Pons (tissue), 1 donor: ENCODE measurements at regions not wholly inside any gene's neighbourhood (a gene's known extent, or its start where the extent isn't known, plus 50 kb on each side); places are given as distances from the start of the nearest gene placed in this dataset.
"Not testable (repeated sequence)": the region's sequence is repeated elsewhere in the genome, so short reads cannot be mapped to it uniquely, and the experiment has no call there.

ENCODE experiments used
- DNase-seq: peaks from one replicate; pipeline ENCODE4 v3.0.0-alpha.2; 2016; ENCODE audit warnings: low spot score

DNA sequence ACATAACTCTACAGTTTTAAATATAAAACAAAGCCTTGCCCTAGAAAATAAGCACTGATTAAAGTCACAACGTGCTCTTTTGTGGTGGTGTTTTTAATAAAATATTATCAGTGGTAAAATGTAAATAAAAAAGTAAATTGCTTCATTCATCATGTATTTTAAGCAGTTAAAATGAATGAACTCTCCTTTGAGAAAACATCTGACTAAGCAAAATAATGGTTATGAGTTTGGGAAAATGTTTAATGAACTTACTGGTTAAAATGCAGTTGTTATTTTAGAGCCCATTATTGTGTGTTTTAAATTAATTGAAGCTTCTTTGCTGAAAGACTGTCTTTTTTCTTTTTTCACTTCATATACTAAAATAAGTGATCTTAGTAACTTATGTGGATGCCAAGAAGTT lies 1007.5 kb upstream of the ARRDC3 start:
- DNase-seq: no peak

DNA sequence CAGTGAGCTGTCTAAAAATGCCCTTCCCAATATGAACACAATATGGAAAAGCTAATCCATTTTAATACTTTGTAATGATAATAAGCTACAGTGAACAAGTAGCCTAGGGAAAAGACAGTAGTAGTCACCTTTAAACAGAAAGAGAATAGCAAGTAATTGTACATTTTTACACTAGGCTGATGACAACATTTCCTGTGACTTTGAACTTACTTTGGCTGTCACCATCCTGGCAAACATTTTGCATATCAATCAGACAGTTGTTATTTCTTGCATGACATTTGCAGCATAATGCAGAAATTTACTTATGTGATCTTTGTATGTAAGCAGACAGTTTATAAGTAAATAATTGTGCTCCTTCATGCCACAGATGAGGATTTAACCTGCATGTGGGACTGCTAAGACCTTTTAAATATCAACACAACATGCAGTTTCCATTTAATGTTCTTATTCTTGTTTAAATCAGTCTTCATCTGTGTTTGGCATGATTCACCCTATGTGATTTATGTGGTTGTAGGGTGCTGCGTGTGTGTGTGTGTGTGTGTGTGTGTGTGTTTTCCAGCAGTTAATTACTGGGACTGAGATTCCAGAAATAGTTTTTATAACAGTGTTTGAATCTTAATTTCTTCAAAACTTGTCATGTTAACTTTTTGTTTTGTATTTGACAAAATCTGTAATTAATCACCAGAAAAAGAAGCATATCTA lies 997.1 kb upstream of the ARRDC3 start:
- no peak for DNase-seq

DNA sequence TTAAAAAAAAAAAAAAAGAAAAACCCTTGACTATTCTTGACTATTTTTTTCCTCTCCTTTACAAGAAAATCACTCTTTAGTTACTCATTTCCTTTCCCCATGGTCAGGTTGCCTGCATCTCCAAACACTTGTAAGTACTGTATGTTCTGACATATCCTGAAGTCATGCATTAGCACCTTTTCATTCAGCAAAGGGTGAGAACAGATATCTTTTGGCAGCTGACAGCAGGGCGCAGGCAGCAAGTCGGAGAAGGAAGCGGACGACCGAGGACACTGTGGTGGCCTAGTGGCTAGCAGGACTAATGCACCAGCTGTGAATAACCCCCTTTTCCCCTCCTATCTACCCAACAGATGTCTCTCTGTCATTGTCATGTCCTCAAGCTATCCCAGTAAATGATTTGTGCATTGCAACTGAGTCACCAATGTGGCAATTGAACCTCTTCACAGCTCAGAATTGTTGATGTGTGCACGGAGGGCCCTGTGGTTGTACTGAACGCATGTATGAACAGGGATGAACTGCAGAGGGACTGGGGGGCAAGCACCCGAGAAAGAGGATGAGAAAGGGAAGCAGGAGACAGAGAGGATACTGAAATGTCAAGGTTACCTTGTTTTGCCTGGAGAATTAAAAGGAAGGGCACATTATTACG lies 996.0 kb upstream of the ARRDC3 start:
- no peak for DNase-seq

DNA sequence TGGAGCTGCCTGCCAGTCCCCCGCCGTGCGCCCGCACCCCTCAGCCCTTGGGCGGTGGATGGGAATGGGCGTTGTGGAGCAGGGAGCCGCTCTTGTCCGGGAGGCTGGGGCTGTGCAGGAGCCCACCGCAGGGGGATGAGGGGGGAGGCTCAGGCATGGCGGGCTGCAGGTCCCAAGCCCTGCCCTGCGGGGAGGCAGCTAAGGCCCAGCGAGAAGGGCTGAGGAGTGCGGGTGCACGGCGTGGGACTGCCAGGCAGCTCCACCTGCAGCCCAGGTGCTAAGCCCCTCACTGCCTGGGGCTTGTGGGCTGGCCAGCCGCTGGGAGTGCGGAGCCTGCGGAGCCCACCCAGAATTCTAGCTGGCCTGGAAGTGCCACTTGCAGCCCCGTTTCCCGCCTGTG lies 991.7 kb upstream of the ARRDC3 start:
- no peak for DNase-seq

DNA sequence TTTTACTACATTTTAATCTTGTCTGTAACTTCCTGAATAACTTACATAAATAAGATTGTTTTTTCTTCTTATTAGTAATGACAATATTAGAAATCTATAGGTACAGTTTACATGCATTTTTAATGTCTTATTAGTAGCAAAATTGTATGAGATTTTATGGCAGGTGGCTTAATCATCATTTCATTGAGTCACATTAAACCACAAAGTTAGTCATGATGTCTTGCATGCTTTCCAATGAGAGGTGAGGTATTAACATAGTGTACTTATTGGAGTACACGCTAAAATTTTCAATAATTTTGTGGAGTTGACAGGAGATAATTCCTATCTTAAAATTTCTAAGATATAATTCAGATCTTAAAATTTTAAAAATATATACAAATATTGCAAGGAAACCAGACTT lies 989.6 kb upstream of the ARRDC3 start:
- DNase-seq: no peak

DNA sequence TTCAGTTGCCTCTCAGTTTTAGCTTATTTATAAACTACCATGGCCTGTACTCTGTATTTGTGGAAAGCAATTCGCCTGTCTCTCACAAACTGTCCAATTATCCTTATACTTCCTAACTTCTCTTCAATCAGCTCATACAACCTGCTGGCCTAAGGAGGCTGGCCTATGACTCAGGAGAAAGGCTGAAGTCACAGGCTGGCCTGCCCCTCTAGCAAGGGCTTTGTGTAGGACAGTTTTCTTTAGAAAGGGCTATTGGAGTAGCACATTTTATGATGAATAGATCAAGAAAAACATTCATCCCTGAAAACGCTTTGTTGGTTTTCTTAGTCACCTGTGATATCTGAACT lies 988.7 kb upstream of the ARRDC3 start:
- no peak for DNase-seq

DNA sequence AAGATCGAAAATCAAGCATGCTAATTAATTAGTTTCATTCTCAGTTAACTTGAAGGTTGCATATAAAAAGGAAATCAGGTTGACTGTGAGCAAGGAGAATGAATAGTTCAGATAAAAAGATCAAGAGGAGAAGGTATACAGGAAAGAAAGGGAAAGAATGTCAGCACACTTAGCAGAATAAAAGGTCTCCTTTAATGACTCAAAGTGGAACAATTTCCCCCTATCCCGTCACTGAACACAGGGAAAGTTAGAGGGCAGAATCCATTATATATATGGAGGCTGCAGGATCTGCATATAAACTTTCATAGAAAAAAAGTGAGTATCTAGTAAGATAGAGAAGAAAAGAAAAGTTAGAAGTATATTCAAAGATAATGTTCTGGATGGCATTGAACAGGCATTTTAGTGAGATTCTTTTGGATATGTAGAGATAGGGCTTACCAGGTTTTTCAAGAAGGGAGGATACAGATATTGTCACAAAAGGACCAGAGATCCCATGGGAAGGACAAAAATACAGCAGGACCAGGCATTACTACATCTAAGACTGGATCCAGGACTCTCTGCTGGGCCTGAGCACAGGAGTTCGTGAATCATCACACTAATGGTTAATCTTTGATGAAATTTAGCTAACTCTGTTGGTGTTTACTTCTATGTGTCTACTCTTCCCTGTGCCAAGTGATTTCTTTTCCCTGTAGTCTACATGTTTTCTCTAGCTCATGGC lies 988.2 kb upstream of the ARRDC3 start:
- DNase-seq: no peak

DNA sequence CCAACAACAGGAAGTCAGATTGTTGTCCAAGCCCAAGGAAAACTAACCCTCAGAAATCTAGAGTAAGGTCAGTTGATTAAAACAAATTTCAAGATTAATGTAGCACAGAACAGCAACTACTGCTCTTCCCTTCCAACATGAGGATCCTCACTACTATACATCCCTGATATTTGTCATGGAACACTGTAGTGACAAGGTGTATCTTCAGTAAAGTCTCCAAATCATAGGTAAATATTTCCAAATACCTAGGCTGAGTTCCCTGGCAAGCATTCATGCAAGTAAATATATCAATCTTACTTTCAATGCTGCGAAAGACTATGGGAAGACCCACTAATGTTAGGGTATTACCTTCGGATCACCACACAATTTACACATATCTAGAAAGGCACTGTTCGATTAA lies 986.9 kb upstream of the ARRDC3 start:
- DNase-seq: no peak

DNA sequence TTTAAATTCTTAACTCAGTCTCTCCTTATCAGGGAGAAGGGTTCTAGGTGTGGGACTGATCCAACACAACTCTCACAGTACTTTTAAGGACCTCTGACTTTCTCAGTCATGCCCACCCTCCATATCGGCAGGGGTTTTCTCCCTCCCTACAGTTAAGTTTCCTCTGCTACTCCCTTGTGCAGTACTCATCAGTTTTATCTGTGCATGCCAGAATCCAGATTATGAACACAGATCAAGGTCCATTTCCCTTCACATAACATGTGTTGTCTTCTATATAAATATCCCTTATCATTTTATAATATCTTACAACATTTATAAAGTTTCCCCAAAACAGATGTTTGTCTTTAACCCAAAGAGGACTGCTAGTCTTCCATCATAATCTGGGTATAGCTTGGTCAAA lies 986.5 kb upstream of the ARRDC3 start:
- DNase-seq: no peak

DNA sequence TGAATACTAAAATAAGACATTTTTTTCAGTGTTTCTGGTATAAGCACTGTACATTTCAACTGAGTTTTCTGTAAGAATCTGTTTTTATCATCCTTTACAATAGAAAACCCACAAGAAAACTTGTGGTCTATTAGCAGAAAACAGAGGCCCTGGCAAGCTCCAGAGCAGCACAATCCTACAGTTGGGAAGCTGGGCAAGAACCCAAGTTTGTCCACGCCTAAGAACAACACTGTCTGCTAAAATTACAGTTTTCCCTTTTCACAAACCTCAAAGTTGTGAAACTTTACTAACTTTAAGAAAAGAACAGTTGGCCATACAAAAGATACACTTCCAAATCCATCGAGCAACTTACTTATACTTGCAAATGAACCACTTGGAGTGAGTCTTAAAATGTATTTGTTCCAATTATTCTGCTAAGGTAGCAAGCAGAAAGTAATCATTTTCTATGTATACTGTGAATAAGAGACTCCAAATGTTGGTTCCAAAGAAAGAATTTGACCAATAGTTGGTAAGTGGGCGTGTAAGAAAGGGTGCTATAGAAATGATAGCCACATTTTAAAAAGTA lies 982.0 kb upstream of the ARRDC3 start:
- no peak for DNase-seq

DNA sequence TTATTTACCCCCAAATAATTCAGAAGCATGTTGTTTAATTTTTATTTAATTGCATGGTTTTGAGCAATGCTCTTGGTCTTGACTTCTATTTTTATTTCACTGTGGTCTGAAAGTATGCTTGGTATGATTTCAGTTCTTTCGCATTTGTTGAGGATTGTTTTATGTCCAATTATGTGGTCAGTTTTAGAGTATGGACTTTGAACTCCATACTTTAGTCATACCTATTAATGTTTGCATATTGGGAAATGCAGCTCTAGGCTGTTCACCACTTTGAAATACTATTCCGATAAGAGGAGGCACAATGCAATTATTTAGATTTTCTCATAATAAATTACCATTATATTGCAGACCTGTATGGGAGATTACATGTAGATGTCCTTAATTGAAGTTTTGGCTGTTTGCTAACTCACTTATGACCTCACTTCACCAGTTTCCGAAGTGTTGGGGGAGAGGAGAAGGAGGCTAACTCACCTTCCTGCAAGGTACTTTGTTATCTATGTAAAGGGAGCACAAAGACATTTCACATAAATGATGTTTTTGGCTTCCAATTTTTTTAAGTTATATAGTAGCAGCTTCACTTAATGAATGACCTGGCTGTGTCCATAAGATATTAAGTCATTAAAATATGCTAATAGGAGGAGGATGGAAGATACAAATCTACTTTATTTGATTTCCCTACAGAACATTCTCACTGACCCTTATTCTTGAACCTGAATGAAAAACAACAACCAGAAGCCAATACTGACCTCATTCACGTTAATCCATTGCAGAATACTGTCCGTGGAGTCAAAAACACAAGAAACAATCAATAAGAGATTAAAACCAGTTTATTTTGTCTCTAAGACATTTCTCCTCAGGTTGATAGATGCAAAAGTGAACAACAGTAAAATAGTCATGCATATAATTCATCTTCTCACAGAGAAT lies 970.3 kb upstream of the ARRDC3 start:
- DNase-seq: no peak

DNA sequence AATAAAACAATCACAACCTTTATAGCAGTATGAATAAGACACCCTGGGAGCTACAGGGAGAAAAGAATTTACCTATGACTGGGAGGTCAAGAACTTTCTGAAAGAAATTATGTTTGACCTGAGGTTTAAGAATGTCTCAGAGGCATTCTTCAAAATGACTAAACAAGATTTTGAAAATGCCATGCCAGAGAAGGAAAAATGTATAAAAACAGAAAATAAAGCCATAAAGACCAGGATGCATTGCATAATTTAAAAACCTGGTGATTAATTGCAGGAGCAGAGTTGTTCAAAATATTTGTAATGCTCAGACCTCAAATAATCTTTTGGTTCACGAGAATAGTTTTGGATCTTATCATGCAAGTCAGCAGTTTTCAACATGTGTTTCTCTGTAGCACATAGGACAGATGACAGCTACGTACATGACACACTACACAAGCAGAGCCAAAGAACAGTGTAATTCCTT lies 954.7 kb upstream of the ARRDC3 start:
- DNase-seq: no peak

DNA sequence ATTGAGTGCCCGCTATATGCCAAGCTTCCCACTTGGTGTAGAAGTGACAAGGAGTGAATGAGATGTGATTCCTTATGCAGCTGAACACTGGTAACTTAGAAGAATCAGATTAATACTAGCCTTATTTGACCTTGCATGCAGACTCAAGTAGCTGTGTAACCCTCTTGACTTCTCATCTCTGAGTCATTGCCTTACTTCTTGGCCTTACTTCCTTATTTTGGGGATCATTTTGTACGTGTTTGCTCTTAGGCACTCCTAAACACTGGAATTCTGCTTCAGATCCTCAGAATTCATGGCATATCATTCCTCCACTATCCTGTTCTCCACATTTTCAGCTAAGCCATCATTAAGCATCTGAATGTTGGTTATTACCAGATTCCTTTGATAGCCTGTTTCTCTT lies 948.9 kb upstream of the ARRDC3 start:
- DNase-seq: no peak

DNA sequence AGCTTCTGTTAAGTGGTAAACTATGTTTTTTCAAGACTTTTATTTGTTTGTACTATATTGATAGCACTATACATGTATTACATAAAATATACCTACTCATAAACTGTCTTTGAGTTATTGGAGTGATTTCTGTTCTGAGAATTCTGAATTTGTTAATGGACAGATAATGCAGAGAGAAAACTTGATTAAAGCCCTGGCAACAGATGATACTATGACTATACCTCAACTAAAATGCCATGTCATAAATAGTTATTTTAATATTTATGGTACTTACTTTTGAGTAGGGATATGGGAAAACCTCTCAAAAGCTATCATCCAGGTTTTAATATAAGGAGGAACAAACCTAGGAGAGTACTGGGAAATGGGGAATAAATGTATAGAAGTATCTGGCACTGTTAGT lies 947.2 kb upstream of the ARRDC3 start:
- no peak for DNase-seq

DNA sequence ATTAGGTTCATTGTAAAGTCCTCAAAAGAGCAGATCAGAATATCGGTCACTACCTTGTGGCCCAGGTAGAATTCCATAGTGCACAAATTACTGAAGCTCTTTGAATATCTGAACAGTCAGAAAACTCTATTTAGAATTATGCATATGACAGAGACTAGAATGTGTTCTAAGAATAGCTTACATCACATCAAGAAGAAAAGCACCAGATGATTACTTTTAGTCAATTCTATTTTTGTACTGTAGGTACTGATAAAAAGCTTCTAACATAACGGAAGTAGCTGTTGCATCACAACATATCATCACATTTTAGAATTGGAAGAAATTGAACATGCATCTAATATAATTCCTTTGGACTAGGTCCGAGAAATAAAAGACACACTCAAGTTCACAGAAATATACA lies 946.6 kb upstream of the ARRDC3 start:
- no peak for DNase-seq

DNA sequence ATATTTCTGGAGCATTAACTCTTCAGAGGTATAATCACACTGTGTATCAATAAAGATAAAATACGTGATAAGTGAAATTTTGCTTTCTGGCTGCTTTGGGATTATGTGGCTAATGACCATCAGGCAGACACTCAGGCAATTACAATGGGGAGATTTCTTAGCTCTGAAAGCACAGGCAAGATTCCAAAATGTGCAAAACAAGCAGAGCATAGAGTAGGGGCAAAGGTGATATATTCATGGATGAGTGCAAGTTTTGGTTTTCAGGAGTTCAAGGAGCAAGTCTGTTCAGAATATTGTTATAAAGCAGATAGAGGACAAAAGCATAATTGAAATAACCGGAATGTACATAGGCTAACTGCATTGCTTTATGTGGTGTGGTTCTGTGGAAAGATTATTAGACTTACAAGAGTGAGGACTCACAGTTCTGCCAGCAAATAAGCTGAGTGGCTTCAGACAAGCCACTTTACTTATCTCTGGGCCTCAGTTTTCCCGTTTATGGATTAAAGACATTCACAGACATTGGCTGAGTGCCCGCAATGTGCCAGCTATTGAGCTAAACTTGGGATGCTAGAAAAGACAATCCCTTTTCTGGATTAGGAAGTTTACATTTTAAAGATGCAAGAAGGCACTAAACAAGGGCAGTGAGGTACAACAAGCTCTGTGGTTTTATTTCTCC lies 945.6 kb upstream of the ARRDC3 start:
- no peak for DNase-seq

DNA sequence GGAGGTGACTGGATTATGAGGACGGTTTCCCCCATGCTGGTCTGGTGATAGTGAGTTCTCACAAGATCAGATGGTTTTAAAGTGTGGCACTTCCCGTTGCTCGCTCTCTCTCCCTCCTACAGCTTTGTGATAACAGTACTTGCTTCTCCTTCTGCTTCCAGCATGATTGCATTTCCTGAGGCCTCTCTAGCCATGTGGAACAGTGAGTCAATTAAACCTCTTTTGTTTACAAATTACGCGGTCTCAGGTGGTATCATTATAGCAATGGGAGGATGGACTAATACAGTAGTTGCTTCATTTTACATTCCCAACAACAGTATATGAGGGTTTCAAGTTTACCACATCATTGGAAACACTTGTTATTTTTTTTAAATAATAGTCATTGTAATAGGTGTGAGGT lies 937.3 kb upstream of the ARRDC3 start:
- no peak for DNase-seq

DNA sequence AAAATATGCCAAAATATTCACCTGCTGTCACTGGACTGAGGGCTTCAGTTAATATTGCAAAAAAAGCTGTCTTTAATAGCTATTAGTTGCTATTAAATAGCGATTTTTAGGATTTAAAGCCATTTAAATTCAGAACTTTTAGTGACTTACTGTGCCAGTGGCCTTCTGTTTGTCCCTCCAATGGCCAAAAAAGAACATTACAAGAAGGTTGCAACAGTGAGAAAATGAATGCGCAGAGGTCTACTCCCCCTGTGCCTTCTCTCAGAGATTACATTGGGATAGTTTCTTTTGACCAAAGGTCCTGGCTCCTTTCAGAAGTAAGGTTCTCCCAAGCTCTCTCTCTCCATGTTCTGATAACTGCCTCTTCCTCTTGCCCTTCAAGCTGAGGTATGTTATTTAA lies 930.3 kb upstream of the ARRDC3 start:
- no peak for DNase-seq

DNA sequence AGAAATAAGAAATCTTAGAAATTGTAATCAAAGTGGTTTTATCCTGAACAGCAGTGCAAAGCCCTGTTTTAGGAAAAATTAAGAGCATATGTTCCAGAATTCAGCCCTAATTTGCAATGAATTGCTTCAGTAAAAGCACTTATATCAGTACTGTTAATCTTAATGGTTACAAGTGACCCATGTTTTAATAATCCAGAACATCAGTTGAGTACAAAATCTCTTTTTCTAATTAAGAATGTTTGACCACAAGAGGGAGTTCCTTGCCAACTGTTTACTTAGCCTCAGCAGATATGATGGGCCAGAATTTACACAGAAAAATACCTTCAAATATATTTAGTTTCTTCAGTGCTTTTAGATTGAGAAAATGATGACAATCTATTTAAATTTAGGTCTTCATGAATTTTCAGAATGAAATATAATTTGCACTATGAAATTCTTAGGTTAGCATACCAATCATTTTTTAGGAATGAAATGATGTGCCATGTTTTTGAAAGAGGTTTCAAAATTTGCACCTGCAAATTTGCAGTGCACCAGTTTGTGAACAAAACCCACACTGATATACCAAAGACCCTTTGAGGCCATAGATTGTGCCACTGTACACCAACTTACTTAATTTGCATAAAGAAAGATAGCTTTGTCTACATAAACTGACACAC lies 926.3 kb upstream of the ARRDC3 start:
- DNase-seq: peak; percentile 37

DNA sequence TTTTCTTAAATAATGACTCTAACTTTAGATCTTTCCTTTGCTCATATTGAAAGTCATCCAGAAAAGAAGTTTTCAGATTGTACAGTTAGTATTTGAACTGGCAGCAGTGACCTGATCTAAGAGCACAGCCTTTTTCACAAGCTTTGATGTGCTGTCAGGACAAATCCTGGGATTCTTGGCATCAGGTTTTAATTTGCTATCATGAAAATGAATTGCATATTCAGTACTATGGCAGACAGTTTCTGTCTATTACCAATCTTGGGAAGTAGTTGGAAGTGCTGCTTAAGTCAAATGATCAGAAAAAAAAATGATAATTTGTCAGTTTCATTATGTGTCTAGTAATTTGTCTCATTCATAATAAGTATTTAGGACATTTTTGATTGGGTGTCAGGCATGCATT lies 925.6 kb upstream of the ARRDC3 start:
- DNase-seq: no peak

DNA sequence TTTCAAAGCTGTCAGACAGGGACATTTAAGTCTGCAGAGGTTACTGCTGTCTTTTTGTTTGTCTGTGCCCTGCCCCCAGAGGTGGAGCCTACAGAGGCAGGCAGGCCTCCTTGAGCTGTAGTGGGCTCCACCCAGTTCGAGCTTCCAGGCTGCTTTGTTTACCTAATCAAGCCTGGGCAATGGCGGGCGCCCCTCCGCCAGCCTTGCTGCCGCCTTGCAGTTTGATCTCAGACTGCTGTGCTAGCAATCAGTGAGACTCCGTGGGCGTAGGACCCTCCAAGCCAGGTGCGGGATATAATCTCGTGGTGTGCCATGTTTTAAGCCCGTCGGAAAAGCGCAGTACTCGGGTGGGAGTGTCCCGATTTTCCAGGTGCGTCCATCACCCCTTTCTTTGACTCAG lies 919.2 kb upstream of the ARRDC3 start:
- not testable (repeated sequence) for DNase-seq
